ENCODE measurements at regions not wholly inside any gene's neighbourhood (a gene's known extent, or its start where the extent isn't known, plus 50 kb on each side); places are given as distances from the start of the nearest gene placed in this dataset.
A peak's percentile ranks its signal among the peaks of the same experiment; 100 is the strongest.

- DNase-seq = no peak
These were observed 160.5 kb downstream of the GLI2 start for GRCh38 chr2:120896126-120896525.

GRCh38 chr2:120896901-120897300 lies 161.2 kb downstream of the GLI2 start:
- no peak for DNase-seq

- DNase-seq = no peak
These were observed 161.7 kb downstream of the GLI2 start for GRCh38 chr2:120897399-120897798.

GRCh38 chr2:120898496-120898895 lies 162.8 kb downstream of the GLI2 start:
- DNase-seq = no peak

GRCh38 chr2:120898961-120899750 lies 163.5 kb downstream of the GLI2 start:
- no peak for DNase-seq

GRCh38 chr2:120899771-120900170 lies 164.1 kb downstream of the GLI2 start:
- no peak for DNase-seq

GRCh38 chr2:120901201-120901600 lies 165.5 kb downstream of the GLI2 start:
- DNase-seq = no peak

GRCh38 chr2:120902592-120902991 lies 166.9 kb downstream of the GLI2 start:
- no peak for DNase-seq

- no peak for DNase-seq
These were observed 168.7 kb downstream of the GLI2 start for GRCh38 chr2:120904379-120904778.

GRCh38 chr2:120904830-120905234 lies 169.2 kb downstream of the GLI2 start:
- no peak for DNase-seq

GRCh38 chr2:120905298-120905697 lies 169.6 kb downstream of the GLI2 start:
- DNase-seq = no peak

- DNase-seq = no peak
These were observed 170.3 kb downstream of the GLI2 start for GRCh38 chr2:120905824-120906571.

GRCh38 chr2:120906914-120907313 lies 171.2 kb downstream of the GLI2 start:
- no peak for DNase-seq

GRCh38 chr2:120907822-120908221 lies 172.2 kb downstream of the GLI2 start:
- no peak for DNase-seq

- no peak for DNase-seq
These were observed 172.8 kb downstream of the GLI2 start for GRCh38 chr2:120908314-120908975.

- DNase-seq = no peak
These were observed 173.4 kb downstream of the GLI2 start for GRCh38 chr2:120909102-120909501.

- no peak for DNase-seq
These were observed 174.5 kb downstream of the GLI2 start for GRCh38 chr2:120910164-120910563.

- no peak for DNase-seq
These were observed 175.6 kb downstream of the GLI2 start for GRCh38 chr2:120910956-120911951.

- peak in 21 of 51 donors; percentile 10 to 76 (median 36) for DNase-seq
These were observed 176.7 kb downstream of the GLI2 start for GRCh38 chr2:120912101-120912985.
